HG02623 (cell line): ENCODE measurements at regions not wholly inside any gene's neighbourhood (a gene's known extent, or its start where the extent isn't known, plus 50 kb on each side); places are given as distances from the start of the nearest gene placed in this dataset.
"Not testable (repeated sequence)": the region's sequence is repeated elsewhere in the genome, so short reads cannot be mapped to it uniquely, and the experiment has no call there.

Experiments used
- ATAC-seq: cut with Tn5 transposase; IDR thresholded peaks from one replicate; pipeline ENCODE4 v1.9.1; 2021; ENCODE audit warnings: moderate library complexity; ENCODE audit not compliant: unreplicated experiment

DNA sequence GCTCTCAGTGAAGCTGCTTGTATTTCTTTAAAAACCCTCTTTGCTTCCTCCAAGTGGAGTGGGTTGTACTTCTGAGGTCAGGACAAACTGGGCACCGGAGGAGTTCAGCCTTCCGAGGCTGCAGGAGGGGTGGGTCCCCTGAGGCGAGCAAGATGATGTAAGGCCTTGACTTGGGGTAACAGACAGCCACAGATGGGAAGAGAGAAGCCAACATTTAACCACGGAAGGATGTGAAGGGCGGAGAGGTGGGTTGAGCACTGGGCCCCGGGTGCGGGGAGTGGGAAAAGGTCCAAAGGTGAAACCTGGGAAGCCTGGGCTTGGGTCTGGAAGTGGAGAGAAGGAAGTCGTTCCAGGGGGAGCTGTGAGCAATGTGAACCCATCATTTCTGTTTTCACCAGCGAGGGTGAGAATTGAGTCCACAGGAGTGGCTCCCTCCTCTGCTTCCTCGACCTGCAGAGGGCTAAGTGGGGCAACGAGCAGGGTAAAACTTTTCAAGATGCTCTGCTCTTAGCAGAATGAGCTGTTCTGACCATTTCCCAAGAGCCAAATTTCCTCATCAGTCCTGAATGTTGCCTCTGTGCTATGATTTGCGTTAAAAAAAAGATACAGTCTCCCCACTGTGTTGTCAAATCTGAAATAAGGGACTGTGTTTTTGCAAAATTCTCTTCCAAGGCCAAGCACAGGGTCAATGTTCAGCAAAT lies 137.7 kb upstream of the CRHR1 start:
- no peak for ATAC-seq

DNA sequence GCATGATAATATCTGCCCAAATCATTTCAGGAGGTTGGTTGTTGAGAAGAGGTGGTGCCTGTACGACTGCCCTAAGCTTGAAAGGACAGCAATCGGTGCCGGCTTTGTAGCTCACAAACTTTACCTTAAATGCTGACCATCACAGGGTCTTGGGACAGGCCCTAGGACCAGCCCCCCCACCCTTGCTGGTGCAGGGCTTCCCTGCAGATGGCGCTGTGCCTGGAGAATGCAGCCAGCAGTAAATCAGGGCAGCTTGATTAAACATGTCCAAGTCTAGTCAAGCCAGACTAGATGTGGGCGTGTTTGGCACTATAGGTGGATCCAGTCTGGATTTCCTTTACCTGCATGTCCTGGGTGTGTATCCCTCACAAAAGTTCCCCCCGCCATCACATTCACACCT lies 135.5 kb upstream of the CRHR1 start:
- no peak for ATAC-seq

DNA sequence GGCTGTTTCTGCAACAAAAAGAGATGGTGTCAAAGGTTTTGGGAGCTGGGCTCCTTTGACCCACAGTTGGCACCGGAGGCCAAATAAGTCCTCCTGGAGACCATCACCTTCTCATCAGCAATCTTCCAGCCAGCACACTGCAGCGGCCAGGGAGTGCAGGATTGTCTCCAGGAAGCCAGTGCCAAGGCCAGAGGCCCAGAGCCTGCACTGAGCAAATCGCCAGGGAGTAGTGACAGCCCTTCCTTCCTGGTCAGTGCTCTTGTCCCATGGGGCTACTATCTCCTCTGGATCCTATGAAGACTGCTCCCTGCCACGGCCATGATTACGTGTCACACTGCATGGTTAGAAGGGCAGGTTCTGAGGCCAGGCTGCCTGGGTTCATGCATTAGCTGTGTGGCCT lies 134.3 kb upstream of the CRHR1 start:
- ATAC-seq: no peak

DNA sequence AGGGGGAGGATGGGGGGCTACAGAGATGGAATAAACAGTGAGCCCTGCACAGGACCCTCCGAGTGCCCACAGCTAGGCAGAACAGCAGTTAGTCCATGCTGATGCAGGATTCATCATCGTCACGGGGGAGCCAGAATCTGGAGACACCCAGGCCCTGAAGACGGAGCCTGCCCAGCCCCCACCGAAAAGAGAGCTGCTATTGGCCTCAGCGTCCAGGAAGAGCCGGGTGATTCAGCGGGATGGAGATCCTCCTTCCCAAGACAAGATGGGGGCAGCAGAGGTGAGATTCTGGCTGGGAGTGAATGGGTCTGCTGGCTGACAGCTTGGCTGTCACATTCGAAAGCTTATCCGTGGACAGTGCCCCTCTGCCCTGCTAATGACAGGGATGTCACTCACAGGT lies 133.6 kb upstream of the CRHR1 start:
- no peak for ATAC-seq

DNA sequence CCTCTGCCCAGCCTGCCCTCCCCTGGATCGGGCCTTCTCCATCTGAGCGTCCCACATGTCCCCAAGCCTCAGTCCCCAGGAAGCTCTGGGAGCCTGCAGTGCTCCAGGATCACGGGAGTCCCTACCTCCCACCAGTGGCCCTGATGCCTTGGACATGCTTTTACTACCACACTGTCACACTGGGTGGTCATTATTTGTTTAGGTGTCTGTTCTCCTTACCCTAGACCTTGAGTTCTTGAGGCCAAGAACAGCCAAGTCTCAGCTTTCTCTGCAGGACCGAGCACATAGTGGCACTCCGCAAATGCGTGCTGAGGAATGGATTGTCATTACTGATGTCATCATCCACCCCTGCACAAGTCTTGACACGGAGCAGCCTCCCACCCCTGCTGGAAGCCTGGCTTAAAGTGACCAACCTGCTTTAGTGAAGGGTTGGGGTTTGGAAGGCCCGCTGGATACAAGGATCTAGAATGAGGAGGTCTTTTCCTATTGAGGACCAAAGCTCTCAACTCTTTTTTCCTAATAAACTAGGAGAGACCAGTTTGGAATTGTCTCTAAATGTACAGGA lies 132.9 kb upstream of the CRHR1 start:
- ATAC-seq: no peak

DNA sequence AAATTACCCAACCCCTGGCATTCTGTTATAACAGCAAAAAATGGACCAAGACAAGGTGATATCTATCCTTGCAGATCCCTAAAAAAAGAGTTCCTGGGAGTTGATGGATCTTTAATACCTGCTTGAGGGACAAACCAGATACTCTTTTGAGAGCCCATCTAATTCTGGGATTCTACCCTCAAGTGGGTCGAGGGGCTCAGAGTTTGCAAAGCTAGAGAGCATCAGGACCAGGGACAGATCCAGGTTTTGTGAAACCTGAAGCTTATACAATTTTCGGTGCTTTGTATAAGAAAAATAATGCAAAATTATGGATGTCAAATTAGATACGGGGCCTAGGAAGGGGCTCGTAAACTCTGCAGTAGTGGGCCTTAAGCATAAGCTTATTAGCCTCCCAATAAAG lies 130.5 kb upstream of the CRHR1 start:
- ATAC-seq: no peak

DNA sequence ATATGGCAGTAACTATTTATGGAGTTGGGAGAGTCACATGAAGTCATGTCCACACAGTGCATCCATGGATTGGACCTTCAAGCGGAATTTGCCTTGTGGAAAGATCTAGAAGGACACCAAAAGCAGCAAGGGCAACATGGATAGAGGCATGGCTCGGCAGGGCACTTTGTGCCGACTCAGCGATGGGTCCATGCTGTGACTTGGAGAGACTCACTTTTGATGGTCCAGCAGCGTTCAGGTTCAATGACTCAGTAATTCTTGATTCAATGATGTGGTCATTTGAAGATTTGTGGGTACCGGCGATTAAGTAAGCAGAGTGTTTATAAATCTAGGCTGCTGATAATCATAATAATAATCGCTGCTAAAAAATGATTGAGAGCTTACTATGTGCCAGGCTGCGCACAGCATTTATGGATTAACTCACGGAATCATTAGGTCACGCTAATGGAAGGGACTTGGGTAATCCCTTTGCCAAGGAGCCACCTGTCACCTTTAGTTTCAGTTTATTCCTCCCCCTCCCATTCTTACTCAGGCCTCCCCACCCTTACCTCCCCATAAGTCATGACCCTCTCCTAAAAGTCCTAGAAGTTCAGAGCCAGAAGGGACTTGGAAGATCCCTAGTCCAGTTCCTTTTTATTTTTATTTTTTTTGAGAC lies 127.5 kb upstream of the CRHR1 start:
- ATAC-seq: no peak

DNA sequence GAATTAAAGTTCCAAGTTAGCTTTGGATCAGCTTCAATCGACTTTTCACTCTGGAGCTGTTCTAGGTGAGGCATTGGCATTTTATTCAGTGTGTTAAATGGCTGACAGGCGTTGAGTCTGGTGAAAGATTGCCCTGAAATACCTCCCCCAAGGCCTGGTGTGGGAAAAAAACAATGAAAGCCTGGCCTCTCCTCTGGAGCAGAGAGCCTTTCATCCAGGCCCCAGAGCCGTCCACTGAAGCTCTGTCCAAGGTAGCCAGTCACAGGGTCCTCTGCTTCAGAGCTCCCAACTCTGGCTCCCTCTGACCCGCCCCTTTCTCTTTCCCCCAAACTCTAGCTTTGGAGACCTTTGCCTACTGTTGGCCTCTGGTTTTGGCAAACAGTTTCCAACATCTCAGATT lies 123.6 kb upstream of the CRHR1 start:
- no peak for ATAC-seq

DNA sequence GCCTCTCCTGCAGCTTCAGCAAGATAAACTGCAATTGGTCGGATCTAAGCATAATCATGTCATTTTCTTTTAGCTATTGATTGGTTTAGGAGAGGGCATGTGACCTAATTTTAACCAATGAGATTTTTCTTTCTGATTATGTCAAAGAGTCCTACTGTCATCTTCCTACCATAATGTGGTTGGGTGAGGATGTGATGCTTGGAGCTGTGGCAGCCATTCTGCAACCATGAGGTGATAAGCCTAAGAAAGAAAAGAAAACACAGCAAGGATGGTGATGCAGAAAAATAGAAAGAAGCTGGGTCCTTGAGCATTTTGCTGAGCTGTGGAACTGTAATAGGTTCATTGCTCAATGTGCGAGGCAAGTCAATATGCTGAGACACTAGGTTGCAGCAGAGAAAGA lies 121.7 kb upstream of the CRHR1 start:
- no peak for ATAC-seq

DNA sequence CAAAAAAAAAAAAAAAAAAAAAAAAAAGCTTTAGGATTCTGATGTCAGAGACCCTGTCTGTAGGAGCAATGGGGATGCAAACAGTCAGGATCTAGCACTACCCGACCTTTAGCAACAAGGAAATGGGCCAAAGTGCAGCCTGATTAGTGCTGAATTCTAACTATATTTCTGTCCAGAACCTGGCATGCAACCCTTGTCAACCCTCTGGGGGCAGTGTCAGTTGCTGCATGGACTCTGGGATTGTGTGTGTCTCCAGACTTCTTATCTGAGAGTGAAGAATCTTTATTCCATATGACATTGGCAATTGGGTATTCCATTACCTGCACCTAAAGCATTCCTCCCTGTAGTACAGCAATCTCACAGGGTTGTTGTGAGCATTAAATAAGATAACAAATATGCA lies 120.3 kb upstream of the CRHR1 start:
- ATAC-seq: no peak

DNA sequence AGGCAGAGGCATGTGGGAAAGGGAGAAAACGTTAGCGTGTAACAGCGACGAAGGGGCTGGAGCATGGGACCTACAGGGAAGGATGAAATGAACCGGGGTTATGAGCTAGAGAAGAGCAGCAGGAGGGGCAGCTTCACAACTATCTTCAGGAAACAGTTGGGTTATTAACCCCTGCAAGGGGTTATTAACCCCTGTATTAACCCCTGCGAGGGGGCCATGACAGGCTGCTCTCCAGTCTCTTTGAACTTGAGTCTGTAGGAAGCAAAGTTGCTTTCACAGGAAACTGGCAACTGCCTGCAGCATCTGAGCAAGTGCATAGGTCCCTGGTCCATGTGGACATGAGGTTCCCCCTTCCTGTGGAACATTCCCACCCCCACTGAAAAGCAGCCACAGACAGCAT lies 119.2 kb upstream of the CRHR1 start:
- no peak for ATAC-seq

DNA sequence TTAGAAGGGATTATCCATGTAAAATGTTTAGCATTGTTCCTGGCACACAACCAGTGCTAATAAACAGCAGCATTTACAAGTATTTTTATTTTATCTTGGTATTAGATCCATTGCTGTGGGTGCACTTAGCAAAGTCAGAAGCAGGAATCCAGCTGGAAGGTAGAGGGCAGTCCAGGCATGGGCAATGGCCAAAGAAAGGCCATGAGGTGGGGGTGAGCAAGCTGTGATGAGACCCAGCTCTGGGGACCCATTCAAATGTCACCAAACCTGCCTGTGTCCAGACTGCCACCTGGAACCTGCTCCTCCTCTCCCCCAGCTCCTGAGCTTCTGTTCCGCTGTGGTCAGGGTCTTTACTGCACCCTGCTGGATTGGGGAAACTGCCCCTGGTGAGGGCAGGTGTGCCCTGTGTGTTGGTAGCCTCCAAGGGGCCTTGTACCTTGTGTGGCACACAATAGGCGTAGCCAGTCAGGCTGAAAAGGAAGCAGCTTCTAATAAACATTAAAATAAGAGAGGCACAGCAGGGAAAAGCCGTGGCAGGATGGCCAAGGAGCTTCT lies 118.0 kb upstream of the CRHR1 start:
- no peak for ATAC-seq

DNA sequence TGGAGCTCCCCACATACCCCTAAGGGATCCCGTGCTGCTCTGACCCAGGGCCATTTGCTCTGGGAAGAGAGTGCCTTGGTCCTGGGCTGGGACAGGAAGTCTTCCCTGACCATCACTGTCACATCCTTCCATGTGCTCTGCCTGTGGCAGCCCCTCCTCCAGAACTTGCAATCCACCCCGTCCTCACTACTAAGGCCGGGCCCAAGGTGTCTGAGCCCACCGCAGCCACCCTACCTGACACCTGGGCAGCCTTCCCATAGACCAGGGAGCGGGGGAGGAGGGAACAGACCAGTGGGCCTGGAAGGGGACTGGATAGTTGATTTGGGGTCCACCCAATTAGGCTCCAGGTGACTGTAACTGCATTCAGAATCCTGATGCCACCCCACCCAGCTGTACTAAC lies 117.5 kb upstream of the CRHR1 start:
- no peak for ATAC-seq

DNA sequence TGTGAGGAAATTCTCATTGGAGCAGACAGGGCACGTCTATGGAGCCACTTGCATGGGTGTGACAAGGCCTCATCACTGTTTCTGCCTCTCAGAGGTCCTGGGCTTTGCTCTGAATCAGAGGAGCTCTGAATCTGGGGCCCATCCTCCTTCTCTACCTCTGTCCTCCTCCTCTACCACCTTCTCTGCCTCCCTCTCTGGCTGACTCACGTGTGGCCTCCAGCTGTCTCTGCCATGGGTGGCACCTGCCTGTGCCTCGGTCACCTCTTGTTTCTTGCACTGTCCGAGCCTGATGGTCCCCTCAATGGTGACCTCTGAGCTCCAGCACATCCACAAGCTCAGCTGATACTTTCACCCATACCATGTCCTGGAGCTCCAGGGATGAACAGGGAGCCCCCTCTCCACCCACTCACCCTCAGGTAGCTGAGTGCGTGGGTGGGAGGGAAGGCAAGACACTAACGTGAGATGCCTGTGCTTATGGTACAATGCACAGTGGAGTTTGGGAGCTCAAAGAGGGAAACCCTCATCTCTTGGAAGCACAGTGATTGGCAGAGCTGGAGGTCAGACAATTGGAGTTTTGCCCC lies 116.4 kb upstream of the CRHR1 start:
- no peak for ATAC-seq

DNA sequence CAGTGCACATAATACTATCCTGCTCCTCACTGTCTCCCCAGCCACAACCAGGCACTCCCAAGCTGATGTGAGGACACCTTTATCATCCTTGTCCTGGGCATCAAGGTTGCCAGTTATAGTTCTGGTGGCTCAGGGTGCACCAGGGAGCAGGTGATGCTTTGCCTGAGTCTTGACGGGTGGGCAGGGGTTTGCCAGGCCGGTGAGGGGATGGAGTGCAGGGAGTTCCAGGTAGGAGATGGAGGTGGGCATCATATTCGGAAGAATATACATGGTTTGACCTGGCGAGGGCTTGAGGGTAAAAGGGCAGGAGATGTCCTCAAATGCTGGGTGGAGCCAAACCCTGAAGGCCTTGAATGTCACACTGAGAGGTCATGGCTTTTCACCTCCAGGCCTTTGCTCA lies 115.8 kb upstream of the CRHR1 start:
- no peak for ATAC-seq

DNA sequence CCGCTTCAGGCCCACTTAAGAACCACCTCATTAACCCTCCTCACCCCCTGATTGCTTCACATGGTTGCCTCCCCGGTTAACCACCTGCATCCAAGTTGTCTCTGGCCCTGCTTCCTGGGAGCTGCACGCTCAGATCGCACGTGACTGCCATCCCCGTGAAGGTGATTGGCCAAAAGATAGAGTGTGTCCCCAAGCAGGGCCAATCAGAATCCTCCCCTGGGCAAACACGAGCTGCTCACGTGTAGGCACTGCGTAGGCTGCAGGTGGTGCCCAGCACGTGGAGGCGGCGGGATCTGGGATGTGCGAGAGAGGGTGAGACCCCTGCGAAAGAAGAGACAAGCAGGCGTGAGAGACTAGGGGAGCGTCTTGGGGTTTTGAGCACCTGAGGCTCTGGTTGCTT lies 111.8 kb upstream of the CRHR1 start:
- ATAC-seq: no peak

DNA sequence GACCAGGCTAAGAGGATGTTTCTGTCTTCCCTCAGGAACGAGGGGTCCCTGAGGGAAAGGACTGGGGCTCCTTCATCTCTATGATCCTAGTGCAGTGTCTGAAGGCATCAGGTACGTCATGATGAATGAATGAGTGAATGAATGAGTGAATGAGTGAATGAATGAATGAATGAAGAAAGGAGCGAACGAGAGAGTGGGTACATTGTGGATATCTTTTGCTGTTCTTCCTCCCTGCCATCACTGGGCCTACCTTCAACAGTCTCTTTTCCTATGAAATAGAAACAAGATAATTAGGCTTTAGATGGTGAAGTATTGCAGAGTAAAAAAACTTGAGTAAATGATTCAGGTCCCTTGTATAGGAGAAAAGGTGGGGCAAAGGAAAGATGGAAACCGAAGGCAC lies 111.3 kb upstream of the CRHR1 start:
- no peak for ATAC-seq

DNA sequence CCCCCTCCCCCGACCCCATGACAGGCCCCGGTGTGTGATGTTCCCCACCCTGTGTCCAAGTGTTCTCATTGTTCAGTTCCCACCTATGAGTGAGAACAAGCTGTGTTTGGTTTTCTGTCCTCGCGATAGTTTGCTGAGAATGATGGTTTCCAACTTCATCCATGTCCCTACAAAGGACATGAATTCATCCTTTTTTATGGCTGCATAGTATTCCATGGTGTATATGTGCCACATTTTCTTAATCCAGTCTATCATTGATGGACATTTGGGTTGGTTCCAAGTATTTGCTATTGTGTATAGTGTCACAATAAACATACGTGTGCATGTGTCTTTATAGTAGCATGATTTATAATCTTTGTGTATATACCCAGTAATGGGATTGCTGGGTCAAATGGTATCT lies 110.4 kb upstream of the CRHR1 start:
- ATAC-seq: not testable (repeated sequence)

DNA sequence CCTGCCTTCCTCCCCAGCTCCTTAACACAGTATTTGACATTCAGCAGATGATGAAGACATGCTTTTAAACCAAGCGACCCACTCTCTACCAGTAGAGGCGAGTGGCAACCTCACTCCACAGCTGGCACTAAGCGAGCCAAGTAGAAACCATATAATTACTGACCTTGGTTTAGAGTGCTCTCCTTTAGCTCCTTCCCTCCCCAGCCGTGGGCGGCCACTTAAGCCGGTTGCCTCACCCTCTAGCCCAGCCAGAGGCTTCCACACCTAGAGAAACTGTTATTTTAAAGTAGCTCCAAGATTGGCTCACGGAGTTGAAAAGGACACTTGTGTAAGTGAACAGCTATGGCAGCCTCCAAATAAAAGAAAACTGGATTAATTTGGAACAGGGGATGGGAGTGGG lies 109.1 kb upstream of the CRHR1 start:
- no peak for ATAC-seq

DNA sequence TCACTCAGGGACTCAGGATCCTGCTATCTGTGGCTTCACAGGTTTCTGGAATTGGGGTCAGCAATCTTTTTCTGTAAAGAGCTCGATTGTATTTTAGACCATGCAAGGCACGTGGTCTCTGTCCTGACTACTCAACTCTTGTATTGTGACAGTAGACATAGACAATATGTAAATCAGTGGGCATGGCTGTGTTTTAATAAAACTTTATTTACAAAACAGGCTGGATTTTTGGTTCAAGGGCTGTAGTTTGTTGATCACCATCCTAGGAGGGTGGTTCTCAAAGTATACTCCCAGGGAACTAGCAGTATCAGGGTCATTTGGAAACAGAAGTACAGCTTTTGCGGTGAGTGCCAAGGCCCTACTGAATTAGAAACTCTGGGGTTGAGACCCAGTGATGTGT lies 108.2 kb upstream of the CRHR1 start:
- no peak for ATAC-seq

DNA sequence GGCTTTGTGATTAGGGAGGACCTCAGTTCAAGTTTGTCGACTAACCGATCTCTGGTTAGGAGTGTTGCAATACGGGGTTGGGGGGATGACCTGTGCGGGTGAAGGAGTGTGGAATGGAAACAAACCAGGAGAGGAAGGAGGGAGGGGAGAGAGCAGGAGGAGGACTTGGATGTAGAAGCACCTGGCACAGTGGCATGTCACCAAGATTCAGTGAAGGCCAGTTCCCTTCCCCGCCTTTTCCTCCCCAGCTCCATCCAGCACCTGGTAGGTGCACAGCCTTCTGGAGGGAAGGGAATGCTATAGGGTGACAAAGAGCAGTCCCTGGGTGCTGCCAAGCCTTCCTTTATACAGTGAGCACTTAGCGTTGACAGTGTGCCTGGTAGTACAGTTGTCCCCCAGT lies 107.4 kb upstream of the CRHR1 start:
- no peak for ATAC-seq

DNA sequence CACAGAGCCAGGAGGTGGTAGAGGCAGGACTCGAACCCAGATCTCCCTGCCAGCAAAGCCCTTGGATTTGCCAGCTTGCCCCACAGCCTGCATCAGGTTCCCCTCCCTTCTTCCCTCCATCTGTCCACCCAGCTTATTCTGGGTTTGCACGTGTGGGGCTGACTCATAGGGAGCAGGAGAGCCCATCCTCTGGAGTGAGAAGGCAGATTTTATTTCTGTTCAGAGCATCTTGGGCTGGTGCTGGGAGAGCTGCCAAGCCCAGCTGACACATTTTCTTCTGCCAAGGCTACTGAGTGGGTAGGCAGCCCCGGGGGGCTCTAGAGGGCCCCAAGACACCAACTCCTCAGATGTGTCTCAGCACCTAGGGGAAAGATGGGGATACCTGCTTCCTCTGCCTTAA lies 106.3 kb upstream of the CRHR1 start:
- ATAC-seq: no peak
